H1 (cell line): ENCODE measurements at regions not wholly inside any gene's neighbourhood (a gene's known extent, or its start where the extent isn't known, plus 50 kb on each side); places are given as distances from the start of the nearest gene placed in this dataset.

Experiments used
- CHD2 ChIP-seq: IDR thresholded peaks from 2 replicates; pipeline ENCODE4 v1.6.1; 2012; ENCODE audit warnings: low read length, improper control_type of control experiment
- RFX5 ChIP-seq: IDR thresholded peaks from 2 replicates; pipeline ENCODE4 v1.6.1; 2011; ENCODE audit warnings: low read depth, low read length, improper control_type of control experiment, borderline replicate concordance
- USF2 ChIP-seq: IDR thresholded peaks from 2 replicates; pipeline ENCODE4 v1.6.1; 2011; ENCODE audit warnings: low read length, improper control_type of control experiment

- TF ChIP-seq USF2 (no peak), CHD2 (no peak), RFX5 (no peak)
These were observed 128.4 kb upstream of the CACNA1A start (continued) for GRCh38 chr19:13634658-13635057.
